Astrocyte (in vitro differentiated cells and primary cell): ENCODE measurements at regions not wholly inside any gene's neighbourhood (a gene's known extent, or its start where the extent isn't known, plus 50 kb on each side); places are given as distances from the start of the nearest gene placed in this dataset.

Source experiments
- DNase-seq: peaks from one replicate; pipeline ENCODE4 v3.0.0-alpha.2; 2010; ENCODE audit warnings: low read depth
- FAIRE-seq: peaks from 2 replicates; lab custom pipeline; 2011; peaks lifted over from hg19 to GRCh38; lab: Jason Lieb, UNC
- H2AFZ ChIP-seq: 2 replicates; pipeline ENCODE4 v1.6.0; 2012; ENCODE audit warnings: low read depth, low read length, inconsistent platforms
- H3K27ac ChIP-seq: 2 replicates; pipeline ENCODE4 v1.5.1; 2011; ENCODE audit warnings: low read depth, low read length, inconsistent platforms
- H3K27me3 ChIP-seq: 2 replicates; pipeline ENCODE4 v1.6.0; 2011; ENCODE audit warnings: low read length, inconsistent platforms; ENCODE audit not compliant: insufficient read depth
- H3K36me3 ChIP-seq: 2 replicates; pipeline ENCODE4 v1.5.1; 2011; ENCODE audit warnings: low read length, inconsistent platforms; ENCODE audit not compliant: insufficient read depth
- H3K4me1 ChIP-seq: 2 replicates; pipeline ENCODE4 v1.5.1; 2011; ENCODE audit warnings: low read length, inconsistent platforms; ENCODE audit not compliant: insufficient read depth
- H3K4me2 ChIP-seq: 2 replicates; pipeline ENCODE4 v1.6.0; 2012; ENCODE audit warnings: low read length, inconsistent platforms
- H3K4me3 ChIP-seq: 2 replicates; pipeline ENCODE4 v1.5.1; 2011; ENCODE audit warnings: low read depth, mild to moderate bottlenecking, low read length, inconsistent platforms; ENCODE audit not compliant: insufficient read depth
- H3K79me2 ChIP-seq: 2 replicates; pipeline ENCODE4 v1.6.0; 2012; ENCODE audit warnings: mild to moderate bottlenecking, low read length, inconsistent platforms; ENCODE audit not compliant: insufficient read depth
- H3K9ac ChIP-seq: 2 replicates; pipeline ENCODE4 v1.6.0; 2012; ENCODE audit warnings: mild to moderate bottlenecking, low read length, inconsistent platforms
- H3K9me3 ChIP-seq: 2 replicates; pipeline ENCODE4 v1.5.1; 2012; ENCODE audit warnings: low read depth, mild to moderate bottlenecking, low read length, inconsistent platforms; ENCODE audit not compliant: insufficient read depth
- H4K20me1 ChIP-seq: 2 replicates; pipeline ENCODE4 v1.6.0; 2012; ENCODE audit warnings: low read length, inconsistent platforms; ENCODE audit not compliant: insufficient read depth
- H3K27ac Mint-ChIP-seq: one replicate; pipeline ENCODE4 v1.8.0; 2021; ENCODE audit warnings: mild to moderate bottlenecking, mixed read lengths; ENCODE audit not compliant: unreplicated experiment
- H3K27me3 Mint-ChIP-seq: one replicate; pipeline ENCODE4 v1.8.0; 2021; ENCODE audit warnings: low read depth, mixed read lengths; ENCODE audit not compliant: unreplicated experiment
- H3K36me3 Mint-ChIP-seq: one replicate; pipeline ENCODE4 v1.8.0; 2021; ENCODE audit warnings: low read depth, mixed read lengths; ENCODE audit not compliant: unreplicated experiment
- H3K4me1 Mint-ChIP-seq: one replicate; pipeline ENCODE4 v1.8.0; 2021; ENCODE audit warnings: low read depth, mixed read lengths; ENCODE audit not compliant: unreplicated experiment
- H3K4me3 Mint-ChIP-seq: one replicate; pipeline ENCODE4 v1.8.0; 2021; ENCODE audit warnings: mild to moderate bottlenecking, moderate library complexity, mixed read lengths; ENCODE audit not compliant: unreplicated experiment
- H3K9me3 Mint-ChIP-seq: one replicate; pipeline ENCODE4 v1.8.0; 2021; ENCODE audit warnings: mild to moderate bottlenecking, mixed read lengths; ENCODE audit not compliant: unreplicated experiment
- EZH2 ChIP-seq: IDR thresholded peaks from 2 replicates; pipeline ENCODE4 v1.6.1; 2012; ENCODE audit warnings: mild to moderate bottlenecking, low read length, inconsistent platforms; ENCODE audit not compliant: insufficient read depth
- TF ChIP-seq, protein P1 (sequence below): IDR thresholded peaks from 2 replicates; pipeline ENCODE4 v1.5.1; 2011; ENCODE audit warnings: low read depth, mild to moderate bottlenecking, inconsistent platforms, low read length, moderate library complexity; ENCODE audit not compliant: insufficient read depth

DNA sequence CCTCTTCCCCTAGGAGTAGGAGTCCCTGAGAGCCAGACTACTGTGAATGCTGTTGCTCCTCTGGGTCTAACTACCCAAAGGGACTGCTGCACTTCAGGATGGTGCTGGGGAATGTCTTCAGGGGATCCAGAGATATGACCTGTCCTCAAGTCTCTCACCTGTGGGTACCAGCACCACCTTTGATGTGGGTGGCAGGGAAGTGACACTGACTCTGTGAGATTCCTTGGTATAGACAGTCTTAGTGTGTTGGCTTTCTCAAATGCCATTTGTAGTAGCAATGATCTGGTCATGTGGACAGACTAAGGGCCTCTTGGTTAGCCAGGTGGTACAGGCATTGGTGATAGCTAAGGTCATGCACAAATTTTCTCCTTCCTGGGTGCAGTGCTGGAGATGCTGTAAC lies 108.9 kb upstream of the ADAMTS3 start:
- no peak overlapping the region for H3K4me3 ChIP-seq
- no peaks in the 10 kb centered on the region for H3K36me3 Mint-ChIP-seq
- no peak overlapping the region for H3K9ac ChIP-seq
- no peaks in the 10 kb centered on the region for H3K4me1 ChIP-seq
- no peak for FAIRE-seq
- TF ChIP-seq EZH2 = no peak
- TF ChIP-seq, protein P1, sequence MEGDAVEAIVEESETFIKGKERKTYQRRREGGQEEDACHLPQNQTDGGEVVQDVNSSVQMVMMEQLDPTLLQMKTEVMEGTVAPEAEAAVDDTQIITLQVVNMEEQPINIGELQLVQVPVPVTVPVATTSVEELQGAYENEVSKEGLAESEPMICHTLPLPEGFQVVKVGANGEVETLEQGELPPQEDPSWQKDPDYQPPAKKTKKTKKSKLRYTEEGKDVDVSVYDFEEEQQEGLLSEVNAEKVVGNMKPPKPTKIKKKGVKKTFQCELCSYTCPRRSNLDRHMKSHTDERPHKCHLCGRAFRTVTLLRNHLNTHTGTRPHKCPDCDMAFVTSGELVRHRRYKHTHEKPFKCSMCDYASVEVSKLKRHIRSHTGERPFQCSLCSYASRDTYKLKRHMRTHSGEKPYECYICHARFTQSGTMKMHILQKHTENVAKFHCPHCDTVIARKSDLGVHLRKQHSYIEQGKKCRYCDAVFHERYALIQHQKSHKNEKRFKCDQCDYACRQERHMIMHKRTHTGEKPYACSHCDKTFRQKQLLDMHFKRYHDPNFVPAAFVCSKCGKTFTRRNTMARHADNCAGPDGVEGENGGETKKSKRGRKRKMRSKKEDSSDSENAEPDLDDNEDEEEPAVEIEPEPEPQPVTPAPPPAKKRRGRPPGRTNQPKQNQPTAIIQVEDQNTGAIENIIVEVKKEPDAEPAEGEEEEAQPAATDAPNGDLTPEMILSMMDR = no peak
- H3K27ac Mint-ChIP-seq = no peak overlapping the region
- no peaks in the 10 kb centered on the region for H3K9me3 ChIP-seq
- no peaks in the 10 kb centered on the region for H3K27me3 ChIP-seq
- H4K20me1 ChIP-seq = no peaks in the 10 kb centered on the region
- H2AFZ ChIP-seq = no peak overlapping the region
- H3K4me3 Mint-ChIP-seq = no peak overlapping the region
- H3K27me3 Mint-ChIP-seq = no peaks in the 10 kb centered on the region
- H3K4me2 ChIP-seq = no peak overlapping the region
- H3K4me1 Mint-ChIP-seq = no peaks in the 10 kb centered on the region
- no peak for DNase-seq
- H3K27ac ChIP-seq = no peak overlapping the region
- no peaks in the 10 kb centered on the region for H3K79me2 ChIP-seq
- H3K9me3 Mint-ChIP-seq = no peaks in the 10 kb centered on the region
- H3K36me3 ChIP-seq = no peaks in the 10 kb centered on the region

GRCh38 chr4:72677265-72677664 lies 108.2 kb upstream of the ADAMTS3 start:
- H2AFZ ChIP-seq = no peak overlapping the region
- Mint-ChIP-seq H3K9me3 (no peaks in the 10 kb centered on the region), H3K4me1 (no peaks in the 10 kb centered on the region), H3K4me3 (no peak overlapping the region), H3K27me3 (no peaks in the 10 kb centered on the region), H3K36me3 (no peaks in the 10 kb centered on the region), H3K27ac (no peak overlapping the region)
- no peaks in the 10 kb centered on the region for H3K79me2 ChIP-seq
- H3K27ac ChIP-seq = no peak overlapping the region
- no peaks in the 10 kb centered on the region for H4K20me1 ChIP-seq
- H3K4me1 ChIP-seq = no peaks in the 10 kb centered on the region
- TF ChIP-seq, protein P1 = no peak
- TF ChIP-seq EZH2 = no peak
- no peak overlapping the region for H3K4me3 ChIP-seq
- FAIRE-seq (no peak), DNase-seq (no peak)
- no peaks in the 10 kb centered on the region for H3K9me3 ChIP-seq
- H3K27me3 ChIP-seq = no peaks in the 10 kb centered on the region
- H3K9ac ChIP-seq = no peak overlapping the region
- H3K36me3 ChIP-seq = no peaks in the 10 kb centered on the region
- H3K4me2 ChIP-seq = no peak overlapping the region

- Mint-ChIP-seq H3K27me3 (no peaks in the 10 kb centered on the region), H3K27ac (no peak overlapping the region), H3K9me3 (no peaks in the 10 kb centered on the region), H3K4me3 (no peak overlapping the region), H3K4me1 (no peaks in the 10 kb centered on the region), H3K36me3 (no peaks in the 10 kb centered on the region)
- Histone ChIP-seq H2AFZ (no peak overlapping the region), H4K20me1 (no peaks in the 10 kb centered on the region), H3K36me3 (no peaks in the 10 kb centered on the region), H3K4me1 (no peaks in the 10 kb centered on the region), H3K4me3 (no peak overlapping the region), H3K4me2 (no peak overlapping the region), H3K9ac (no peak overlapping the region), H3K27ac (no peak overlapping the region), H3K79me2 (no peaks in the 10 kb centered on the region), H3K9me3 (no peaks in the 10 kb centered on the region), H3K27me3 (peaks cover 2% of the 10 kb centered on the region)
- no peak for FAIRE-seq
- DNase-seq = no peak
- TF ChIP-seq, protein P1 = no peak
- no peak for TF ChIP-seq EZH2
Measured at GRCh38 chr4:72671980-72672379, 103.0 kb upstream of the ADAMTS3 start.
